Spleen (tissue), 7 donors: ENCODE measurements at regions not wholly inside any gene's neighbourhood (a gene's known extent, or its start where the extent isn't known, plus 50 kb on each side); places are given as distances from the start of the nearest gene placed in this dataset.

Source experiments
- POLR2A ChIP-seq, 3 donors: fragments of 450-650 bp; IDR thresholded peaks; one replicate each; pipeline ENCODE4 v1.5.1; 2017; ENCODE audit warnings: antibody characterized with exemption in 3 of 3, mild to moderate bottlenecking in 1 of 3
- TF ChIP-seq, protein P1 (sequence below), 11 experiments: fragments of 200-600 bp in 7 of 11; fragments of 450-650 bp in 4 of 11; sonication (generic) in 4 of 11; IDR thresholded peaks in 8 of 11; conservative IDR thresholded peaks in 3 of 11; 1 replicate in 7 of 11; 2 replicates in 4 of 11; pipeline versions ENCODE4 v1.4.0 to v1.8.0; 2016 to 2021; ENCODE audit warnings: antibody characterized with exemption in 11 of 11, inconsistent platforms in 4 of 11, mild to moderate bottlenecking in 1 of 11
- donor health status: DM: no; HTN: no; CAD: no; lungs with moderate emphysema.
- donor health status: DM: no; HTN: no; CAD: no.
- donor health status: DM: no; HTN: no; CAD: no.

DNA sequence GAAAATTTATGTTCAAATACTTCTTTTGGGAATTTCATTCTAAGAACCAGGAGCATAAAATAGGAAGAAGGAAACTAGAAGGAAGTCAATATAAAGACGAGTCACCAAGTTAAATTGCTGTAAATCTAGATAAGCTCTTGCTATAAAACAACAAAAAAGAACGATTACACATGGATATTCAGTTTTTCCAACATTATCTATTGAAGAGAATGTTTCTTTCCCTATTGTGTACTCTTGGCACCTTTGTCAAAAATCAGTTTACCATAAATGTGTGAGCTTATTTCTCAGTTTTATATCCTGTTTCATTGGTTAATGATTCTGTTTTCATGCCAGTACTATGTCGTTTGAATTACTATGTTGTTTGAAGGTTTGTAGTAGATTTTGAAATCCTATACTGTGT, 536.3 kb upstream of the MKI67 start:
- no peak for TF ChIP-seq POLR2A (IDR thresholded peaks at IDR 0.05)
- TF ChIP-seq, protein P1, sequence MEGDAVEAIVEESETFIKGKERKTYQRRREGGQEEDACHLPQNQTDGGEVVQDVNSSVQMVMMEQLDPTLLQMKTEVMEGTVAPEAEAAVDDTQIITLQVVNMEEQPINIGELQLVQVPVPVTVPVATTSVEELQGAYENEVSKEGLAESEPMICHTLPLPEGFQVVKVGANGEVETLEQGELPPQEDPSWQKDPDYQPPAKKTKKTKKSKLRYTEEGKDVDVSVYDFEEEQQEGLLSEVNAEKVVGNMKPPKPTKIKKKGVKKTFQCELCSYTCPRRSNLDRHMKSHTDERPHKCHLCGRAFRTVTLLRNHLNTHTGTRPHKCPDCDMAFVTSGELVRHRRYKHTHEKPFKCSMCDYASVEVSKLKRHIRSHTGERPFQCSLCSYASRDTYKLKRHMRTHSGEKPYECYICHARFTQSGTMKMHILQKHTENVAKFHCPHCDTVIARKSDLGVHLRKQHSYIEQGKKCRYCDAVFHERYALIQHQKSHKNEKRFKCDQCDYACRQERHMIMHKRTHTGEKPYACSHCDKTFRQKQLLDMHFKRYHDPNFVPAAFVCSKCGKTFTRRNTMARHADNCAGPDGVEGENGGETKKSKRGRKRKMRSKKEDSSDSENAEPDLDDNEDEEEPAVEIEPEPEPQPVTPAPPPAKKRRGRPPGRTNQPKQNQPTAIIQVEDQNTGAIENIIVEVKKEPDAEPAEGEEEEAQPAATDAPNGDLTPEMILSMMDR (IDR thresholded peaks at IDR 0.05 in 8 of 11, conservative IDR thresholded peaks at IDR 0.05 in 3 of 11) = no peak
